GM13977 (cell line): ENCODE measurements at regions not wholly inside any gene's neighbourhood (a gene's known extent, or its start where the extent isn't known, plus 50 kb on each side); places are given as distances from the start of the nearest gene placed in this dataset.

Experiments used
- DNase-seq: peaks from one replicate; pipeline ENCODE4 v3.0.0; 2012; ENCODE audit warnings: low spot score
- CTCF ChIP-seq: IDR thresholded peaks from 2 replicates; pipeline ENCODE4 v1.5.1; 2012; ENCODE audit warnings: mild to moderate bottlenecking, control low read depth; ENCODE audit not compliant: insufficient read depth; ENCODE audit errors: extremely low read depth, missing control alignments
- in situ Hi-C: fragments of 300-500 bp; cut with MboI; formaldehyde crosslinking; loops from one replicate; pipeline ENCODE4 v1.12.0; 2022; ENCODE audit warnings: low sequenced_read_pairs, low pct_unique_long_range_greater_than_20kb, mixed read lengths, inconsistent platforms; ENCODE audit not compliant: unreplicated experiment

- no peak for DNase-seq
- TF ChIP-seq CTCF = no peak
- in situ Hi-C loops = no loop called here
These were observed 280.4 kb downstream of the GALC start for GRCh38 chr14:87712396-87713090.

DNA sequence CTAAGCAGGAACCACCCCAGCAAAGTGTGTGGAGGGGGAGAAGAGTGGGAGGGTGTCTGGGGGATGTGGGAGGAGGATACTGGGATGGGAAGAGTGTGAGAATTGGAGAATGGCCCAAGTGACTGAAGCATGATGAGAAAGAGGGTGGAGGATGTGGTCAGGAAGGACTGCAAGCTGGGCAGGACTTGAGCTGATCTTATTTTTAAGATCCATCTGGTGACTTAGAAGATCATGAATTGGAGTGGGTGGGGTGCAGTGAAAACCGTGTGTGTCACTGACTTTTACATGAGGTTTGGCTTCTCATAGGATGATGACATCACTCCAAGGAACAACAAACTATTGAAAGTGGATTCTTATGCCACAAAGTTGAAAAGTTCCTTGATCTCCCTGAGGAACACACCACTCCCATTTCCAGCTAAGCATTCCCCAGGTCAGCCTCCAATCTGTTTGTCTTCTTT lies 287.5 kb downstream of the GALC start:
- no peak for DNase-seq
- in situ Hi-C loops = no loop called here
- TF ChIP-seq CTCF = no peak

- no peak for TF ChIP-seq CTCF
- in situ Hi-C loops = no loop called here
- DNase-seq = no peak
These were observed 294.5 kb downstream of the GALC start for GRCh38 chr14:87698481-87698880.

GRCh38 chr14:87696485-87696884 lies 296.5 kb downstream of the GALC start:
- no peak for DNase-seq
- in situ Hi-C loops = no loop called here

GRCh38 chr14:87691042-87691881 lies 301.7 kb downstream of the GALC start:
- no peak for DNase-seq
- in situ Hi-C loops = no loop called here
- TF ChIP-seq CTCF = no peak

More at GRCh38 chr14:87696485-87696884, 296.5 kb downstream of the GALC start:
- no peak for TF ChIP-seq CTCF

- no peak for TF ChIP-seq CTCF
- no peak for DNase-seq
- in situ Hi-C loops = no loop called here
These were observed 302.8 kb downstream of the GALC start for GRCh38 chr14:87690076-87690613.
